Esophagus muscularis mucosa (tissue), 4 donors: ENCODE measurements at regions not wholly inside any gene's neighbourhood (a gene's known extent, or its start where the extent isn't known, plus 50 kb on each side); places are given as distances from the start of the nearest gene placed in this dataset.

Experiments
- DNase-seq: peaks from one replicate; pipeline ENCODE4 v3.0.0-alpha.2; 2017; ENCODE audit errors: extremely low spot score
- H3K27ac ChIP-seq, 4 donors: fragments of 200-600 bp; sonication (generic); replicated peaks in 1 of 4; 1 replicate in 3 of 4; 2 replicates in 1 of 4; pipeline ENCODE4 v1.5.1; 2016 to 2019; ENCODE audit warnings: mild to moderate bottlenecking in 1 of 4
- H3K27me3 ChIP-seq, 4 donors: fragments of 200-600 bp; sonication (generic); one replicate each; pipeline versions ENCODE4 v1.5.1 to v1.6.0; 2016 to 2019
- H3K36me3 ChIP-seq, 4 donors: fragments of 200-600 bp; sonication (generic); one replicate each; pipeline ENCODE4 v1.5.1; 2016 to 2019
- H3K4me1 ChIP-seq, 4 donors: fragments of 200-600 bp; sonication (generic); one replicate each; pipeline ENCODE4 v1.5.1; 2016 to 2019
- H3K4me3 ChIP-seq, 4 donors: fragments of 200-600 bp; sonication (generic); 1 replicate in 2 of 4; 2 replicates in 2 of 4; pipeline ENCODE4 v1.5.1; 2016 to 2019; ENCODE audit warnings: mild to moderate bottlenecking in 4 of 4, moderate library complexity in 1 of 4
- H3K9me3 ChIP-seq, 4 donors: fragments of 200-600 bp; sonication (generic); 1 replicate in 3 of 4; 2 replicates in 1 of 4; pipeline ENCODE4 v1.5.1; 2016 to 2019
- CTCF ChIP-seq, 3 experiments: fragments of 200-600 bp in 2 of 3; fragments of 450-650 bp in 1 of 3; sonication (generic) in 2 of 3; IDR thresholded peaks; one replicate each; pipeline ENCODE4 v1.5.1; 2017 to 2019; ENCODE audit warnings: antibody characterized with exemption in 3 of 3, mild to moderate bottlenecking in 2 of 3, moderate library complexity in 1 of 3
- EP300 ChIP-seq: sonication (generic); formaldehyde crosslinking; IDR thresholded peaks from one replicate; pipeline ENCODE4 v1.6.1; 2017; ENCODE audit warnings: antibody characterized with exemption
- POLR2A ChIP-seq: fragments of 450-650 bp; IDR thresholded peaks from one replicate; pipeline ENCODE4 v1.6.1; 2017; ENCODE audit warnings: antibody characterized with exemption, moderate library complexity, mild to moderate bottlenecking, low read depth
- POLR2AphosphoS5 ChIP-seq, 2 donors: sonication (generic); formaldehyde crosslinking; IDR thresholded peaks; one replicate each; pipeline ENCODE4 v1.6.1; 2017; ENCODE audit warnings: antibody characterized with exemption in 2 of 2
- WGBS: methylation state at CpG from one replicate; pipeline ENCODE4 v1.1.5; 2018; 5-methylcytosine and 5-hydroxymethylcytosine counted together
- intact Hi-C: fragments of 100-400 bp; cut with DNase I; formaldehyde crosslinking; loops from one replicate; pipeline ENCODE4 v1.15.1; 2023

- DNase-seq = no peak
- no peak overlapping the region for H3K4me3 ChIP-seq
- intact Hi-C loops = no loop called here
- no peaks in the 10 kb centered on the region for H3K36me3 ChIP-seq
- no peaks in the 10 kb centered on the region for H3K27me3 ChIP-seq
- no peaks in the 10 kb centered on the region for H3K9me3 ChIP-seq
- H3K27ac ChIP-seq = no peak overlapping the region
- WGBS = 38% methylated on average over 6 of the region's 6 CpGs
- H3K4me1 ChIP-seq = no peaks in the 10 kb centered on the region
- TF ChIP-seq POLR2A (no peak), POLR2AphosphoS5 (IDR thresholded peaks at IDR 0.05) (no peak), EP300 (no peak), CTCF (IDR thresholded peaks at IDR 0.05) (no peak)
Measured at GRCh38 chr3:18657858-18658820, 233.0 kb upstream of the SATB1 start.

GRCh38 chr3:18656866-18657265 lies 231.7 kb upstream of the SATB1 start:
- 56% methylated on average over 5 of the region's 5 CpGs for WGBS
- intact Hi-C loops = no loop called here
- TF ChIP-seq POLR2AphosphoS5 (IDR thresholded peaks at IDR 0.05) (no peak), CTCF (IDR thresholded peaks at IDR 0.05) (no peak), POLR2A (no peak), EP300 (no peak)
- no peak for DNase-seq
- Histone ChIP-seq H3K36me3 (no peaks in the 10 kb centered on the region), H3K4me3 (no peak overlapping the region), H3K27ac (no peak overlapping the region), H3K9me3 (no peaks in the 10 kb centered on the region), H3K27me3 (no peaks in the 10 kb centered on the region), H3K4me1 (no peaks in the 10 kb centered on the region)

GRCh38 chr3:18656410-18656809 lies 231.3 kb upstream of the SATB1 start:
- no peak for DNase-seq
- Histone ChIP-seq H3K4me1 (no peaks in the 10 kb centered on the region), H3K27me3 (no peaks in the 10 kb centered on the region), H3K36me3 (no peaks in the 10 kb centered on the region), H3K27ac (no peak overlapping the region), H3K4me3 (no peak overlapping the region), H3K9me3 (no peaks in the 10 kb centered on the region)
- intact Hi-C loops = no loop called here
- TF ChIP-seq CTCF (IDR thresholded peaks at IDR 0.05) (no peak), EP300 (no peak), POLR2AphosphoS5 (IDR thresholded peaks at IDR 0.05) (no peak), POLR2A (no peak)
- 49% methylated on average over 2 of the region's 2 CpGs for WGBS

- WGBS = 64% methylated on average over 1 of the region's 1 CpG
- intact Hi-C loops = no loop called here
- Histone ChIP-seq H3K4me3 (no peak overlapping the region), H3K27ac (no peak overlapping the region), H3K27me3 (no peaks in the 10 kb centered on the region), H3K9me3 (no peaks in the 10 kb centered on the region), H3K4me1 (no peaks in the 10 kb centered on the region), H3K36me3 (no peaks in the 10 kb centered on the region)
- DNase-seq = no peak
- TF ChIP-seq CTCF (IDR thresholded peaks at IDR 0.05) = no peak
- no peak for TF ChIP-seq POLR2AphosphoS5 (IDR thresholded peaks at IDR 0.05)
- TF ChIP-seq POLR2A = no peak
- no peak for TF ChIP-seq EP300
Measured at GRCh38 chr3:18655827-18656226, 230.7 kb upstream of the SATB1 start.

GRCh38 chr3:18652781-18653180 lies 227.6 kb upstream of the SATB1 start:
- Histone ChIP-seq H3K36me3 (no peaks in the 10 kb centered on the region), H3K27ac (no peak overlapping the region), H3K27me3 (no peaks in the 10 kb centered on the region), H3K4me3 (no peak overlapping the region), H3K4me1 (no peaks in the 10 kb centered on the region), H3K9me3 (no peaks in the 10 kb centered on the region)
- no peak for TF ChIP-seq CTCF (IDR thresholded peaks at IDR 0.05)
- intact Hi-C loops = no loop called here
- 87% methylated on average over 3 of the region's 3 CpGs for WGBS
- no peak for DNase-seq
